H9 (cell line): ENCODE measurements at regions not wholly inside any gene's neighbourhood (a gene's known extent, or its start where the extent isn't known, plus 50 kb on each side); places are given as distances from the start of the nearest gene placed in this dataset.

ENCODE experiments used
- DNase-seq: peaks from one replicate; pipeline ENCODE4 v3.0.0-alpha.2; 2017
- H2AFZ ChIP-seq: one replicate; pipeline ENCODE4 v1.6.1; 2013; ENCODE audit warnings: mild to moderate bottlenecking, low read length, control low read depth, moderate library complexity
- H2AK5ac ChIP-seq: 2 replicates; pipeline ENCODE4 v1.6.1; 2013; ENCODE audit warnings: low read length, control low read depth, mixed read lengths; ENCODE audit not compliant: insufficient read length
- H2BK120ac ChIP-seq: one replicate; pipeline ENCODE4 v1.6.1; 2013; ENCODE audit warnings: low read depth, mild to moderate bottlenecking, low read length, control low read depth, inconsistent platforms; ENCODE audit not compliant: poor library complexity, severe bottlenecking
- H2BK12ac ChIP-seq: 2 replicates; pipeline ENCODE4 v1.6.1; 2013; ENCODE audit warnings: low read length, control low read depth, mixed read lengths, low read depth; ENCODE audit not compliant: insufficient read length
- H2BK15ac ChIP-seq: 2 replicates; pipeline ENCODE4 v1.6.1; 2013; ENCODE audit warnings: low read depth, low read length, control low read depth
- H2BK20ac ChIP-seq: one replicate; pipeline ENCODE4 v1.6.1; 2013; ENCODE audit warnings: low read depth, mild to moderate bottlenecking, low read length, control low read depth, inconsistent platforms; ENCODE audit not compliant: poor library complexity, severe bottlenecking
- H2BK5ac ChIP-seq: 2 replicates; pipeline ENCODE4 v1.6.1; 2013; ENCODE audit warnings: low read length, control low read depth, mixed read lengths; ENCODE audit not compliant: insufficient read length
- H3K14ac ChIP-seq: 2 replicates; pipeline ENCODE4 v1.6.1; 2013; ENCODE audit warnings: low read length, control low read depth; ENCODE audit not compliant: insufficient read depth
- H3K18ac ChIP-seq: 2 replicates; pipeline ENCODE4 v1.6.1; 2013; ENCODE audit warnings: low read depth, mild to moderate bottlenecking, mixed read lengths, low read length, control low read depth; ENCODE audit not compliant: insufficient read length
- H3K23ac ChIP-seq: 2 replicates; pipeline ENCODE4 v1.6.1; 2013; ENCODE audit warnings: low read length, control low read depth, mixed read lengths, low read depth; ENCODE audit not compliant: insufficient read length
- H3K23me2 ChIP-seq: 2 replicates; pipeline ENCODE4 v1.6.1; 2013; ENCODE audit warnings: low read depth, mild to moderate bottlenecking, mixed read lengths, low read length, control low read depth; ENCODE audit not compliant: insufficient read length, poor library complexity, severe bottlenecking
- H3K27ac ChIP-seq: 2 replicates; pipeline ENCODE4 v1.5.1; 2013; ENCODE audit warnings: low read length, control low read depth, mixed read lengths, low read depth; ENCODE audit not compliant: insufficient read length
- H3K27me3 ChIP-seq: 2 replicates; pipeline ENCODE4 v1.6.1; 2013; ENCODE audit warnings: low read length, control low read depth, inconsistent platforms; ENCODE audit not compliant: insufficient read depth
- H3K4ac ChIP-seq: 2 replicates; pipeline ENCODE4 v1.6.1; 2013; ENCODE audit warnings: low read depth, mild to moderate bottlenecking, control low read depth, inconsistent platforms, low read length, moderate library complexity
- H3K4me1 ChIP-seq: 2 replicates; pipeline ENCODE4 v1.6.1; 2013; ENCODE audit warnings: low read length, control low read depth, inconsistent platforms; ENCODE audit not compliant: insufficient read depth
- H3K4me2 ChIP-seq: 2 replicates; pipeline ENCODE4 v1.6.1; 2013; ENCODE audit warnings: low read length, control low read depth, mixed read lengths; ENCODE audit not compliant: insufficient read length, insufficient read depth
- H3K56ac ChIP-seq: 2 replicates; pipeline ENCODE4 v1.6.1; 2013; ENCODE audit warnings: low read depth, mild to moderate bottlenecking, mixed read lengths, low read length, control low read depth; ENCODE audit not compliant: insufficient read length
- H3K79me1 ChIP-seq: 2 replicates; pipeline ENCODE4 v1.6.1; 2013; ENCODE audit warnings: low read depth, mild to moderate bottlenecking, moderate library complexity, low read length, control low read depth, inconsistent platforms; ENCODE audit not compliant: insufficient read depth, poor library complexity, severe bottlenecking
- H3K79me2 ChIP-seq: 2 replicates; pipeline ENCODE4 v1.6.1; 2013; ENCODE audit warnings: low read length, control low read depth, inconsistent platforms; ENCODE audit not compliant: insufficient read depth
- H3K9ac ChIP-seq: 2 replicates; pipeline ENCODE4 v1.6.1; 2013; ENCODE audit warnings: low read length, control low read depth, mixed read lengths; ENCODE audit not compliant: insufficient read length; ENCODE audit errors: extremely low read depth
- H3K9me3 ChIP-seq: one replicate; pipeline ENCODE4 v1.6.1; 2013; ENCODE audit warnings: low read depth, low read length, inconsistent platforms; ENCODE audit not compliant: control insufficient read depth
- H3T11ph ChIP-seq: one replicate; pipeline ENCODE4 v1.6.1; 2013; ENCODE audit warnings: mild to moderate bottlenecking, low read length, control low read depth, inconsistent platforms
- H4K20me1 ChIP-seq: one replicate; pipeline ENCODE4 v1.6.1; 2013; ENCODE audit not compliant: control insufficient read depth, insufficient read length, insufficient read depth
- H4K5ac ChIP-seq: 2 replicates; pipeline ENCODE4 v1.6.1; 2013; ENCODE audit warnings: low read depth, mild to moderate bottlenecking, mixed read lengths, low read length, control low read depth; ENCODE audit not compliant: insufficient read length
- H4K8ac ChIP-seq: replicated peaks from 2 replicates; pipeline ENCODE4 v1.6.1; 2013; ENCODE audit warnings: low read length, control low read depth, mixed read lengths, low read depth; ENCODE audit not compliant: insufficient read length
- H4K91ac ChIP-seq: 2 replicates; pipeline ENCODE4 v1.6.1; 2013; ENCODE audit warnings: low read depth, mild to moderate bottlenecking, moderate library complexity, mixed read lengths, low read length, control low read depth; ENCODE audit not compliant: insufficient read length
- H3K27ac Mint-ChIP-seq, 3 experiments: 2 replicates in 2 of 3; 3 replicates in 1 of 3; pipeline ENCODE4 v1.8.0; 2020 to 2021; ENCODE audit warnings: mixed read lengths in 3 of 3, mild to moderate bottlenecking in 1 of 3, moderate library complexity in 1 of 3
- H3K27me3 Mint-ChIP-seq: 2 replicates; pipeline ENCODE4 v1.8.0; 2021; ENCODE audit warnings: low read depth, mild to moderate bottlenecking, moderate library complexity, mixed read lengths
- H3K36me3 Mint-ChIP-seq, 3 experiments: 2 replicates in 2 of 3; 3 replicates in 1 of 3; pipeline ENCODE4 v1.8.0; 2020 to 2021; ENCODE audit warnings: low read depth in 3 of 3, mixed read lengths in 3 of 3; ENCODE audit not compliant: insufficient read depth in 1 of 3
- H3K4me1 Mint-ChIP-seq, 2 experiments: 2 replicates each; pipeline ENCODE4 v1.8.0; 2020; ENCODE audit warnings: mixed read lengths in 2 of 2
- H3K4me3 Mint-ChIP-seq, 2 experiments: 2 replicates in 1 of 2; 3 replicates in 1 of 2; pipeline ENCODE4 v1.8.0; 2020 to 2021; ENCODE audit warnings: mild to moderate bottlenecking in 2 of 2, mixed read lengths in 2 of 2, moderate library complexity in 1 of 2
- H3K9me3 Mint-ChIP-seq, 2 experiments: 2 replicates in 1 of 2; 3 replicates in 1 of 2; pipeline ENCODE4 v1.8.0; 2020; ENCODE audit warnings: mild to moderate bottlenecking in 2 of 2, mixed read lengths in 2 of 2, moderate library complexity in 1 of 2
- CTCF ChIP-seq: fragments of 200-600 bp; sonication (generic); conservative IDR thresholded peaks from 3 replicates; pipeline ENCODE4 v1.8.0; 2021; ENCODE audit warnings: antibody characterized with exemption, mild to moderate bottlenecking
- WGBS: extraction: QIAGEN DNeasy Blood & Tissue Kit; methylation state at CpG from one replicate; pipeline ENCODE4 v1.1.7; 2013; ENCODE audit warnings: missing lambda C conversion rate, low lambda C conversion rate, mixed read lengths; ENCODE audit not compliant: insufficient read length; ENCODE audit errors: extremely low coverage; 5-methylcytosine and 5-hydroxymethylcytosine counted together

GRCh38 chr4:73679836-73680235, 59.6 kb upstream of the RASSF6 start:
- Histone ChIP-seq H2BK12ac (no peak overlapping the region), H4K20me1 (no peaks in the 10 kb centered on the region), H3K23ac (no peak overlapping the region), H3T11ph (no peak overlapping the region), H3K23me2 (no peaks in the 10 kb centered on the region), H4K5ac (no peak overlapping the region), H4K8ac (no peak overlapping the region), H3K79me2 (no peaks in the 10 kb centered on the region), H2AFZ (no peak overlapping the region), H3K14ac (no peak overlapping the region), H2BK15ac (no peak overlapping the region), H2AK5ac (no peak overlapping the region), H3K9me3 (no peaks in the 10 kb centered on the region), H2BK120ac (no peak overlapping the region), H3K56ac (no peak overlapping the region), H3K27ac (no peak overlapping the region), H3K4me2 (no peak overlapping the region), H2BK20ac (no peak overlapping the region), H3K27me3 (no peaks in the 10 kb centered on the region), H3K18ac (no peak overlapping the region), H4K91ac (no peak overlapping the region), H3K79me1 (no peaks in the 10 kb centered on the region), H3K4ac (no peak overlapping the region), H3K4me1 (no peaks in the 10 kb centered on the region; the same call in 1 of the 2 replicates), H3K9ac (no peak overlapping the region), H2BK5ac (no peak overlapping the region)
- Mint-ChIP-seq H3K9me3 (no peaks in the 10 kb centered on the region), H3K27me3 (no peaks in the 10 kb centered on the region), H3K4me3 (no peak overlapping the region), H3K4me1 (peaks cover 10 to 11% of the 10 kb centered on the region in 2 experiments), H3K27ac (no peak overlapping the region), H3K36me3 (no peaks in the 10 kb centered on the region)
- DNase-seq, result no peak
- WGBS, result no CpG with 5 or more reads among the region's 4 CpGs
- TF ChIP-seq CTCF, result no peak
